ENCODE measurements at regions not wholly inside any gene's neighbourhood (a gene's known extent, or its start where the extent isn't known, plus 50 kb on each side); places are given as distances from the start of the nearest gene placed in this dataset.

- no peaks in the 10 kb centered on the region for H3K36me3 ChIP-seq (ENCODE audit: low read depth)
- no peaks in the 10 kb centered on the region for H3K4me1 ChIP-seq (ENCODE audit: insufficient read depth, poor library complexity, severe bottlenecking)
- peaks cover 13% of the 10 kb centered on the region for H3K27me3 ChIP-seq (ENCODE audit: insufficient read depth, poor library complexity, severe bottlenecking)
- no peak overlapping the region for H3K4me3 ChIP-seq (ENCODE audit: severe bottlenecking)
- no peak for ATAC-seq (ENCODE audit: low read depth)
- H3K9me3 ChIP-seq (ENCODE audit: severe bottlenecking), result no peaks in the 10 kb centered on the region
- no peak for DNase-seq (ENCODE audit: low spot score)
- TF ChIP-seq CTCF (IDR thresholded peaks at IDR 0.05; ENCODE audit: poor library complexity, severe bottlenecking), result no peak
- H3K27ac ChIP-seq (ENCODE audit: poor library complexity, severe bottlenecking), result no peak overlapping the region
These were observed 753.3 kb downstream of the VRK1 start for GRCh38 chr14:97550463-97550862.

GRCh38 chr14:97554597-97554996 is 757.4 kb downstream of the VRK1 start:
- H3K9me3 ChIP-seq (ENCODE audit: severe bottlenecking), result no peaks in the 10 kb centered on the region
- no peak overlapping the region for H3K4me3 ChIP-seq (ENCODE audit: severe bottlenecking)
- DNase-seq (ENCODE audit: low spot score) (no peak), ATAC-seq (ENCODE audit: low read depth) (no peak)
- TF ChIP-seq CTCF (IDR thresholded peaks at IDR 0.05; ENCODE audit: poor library complexity, severe bottlenecking), result no peak
- H3K36me3 ChIP-seq (ENCODE audit: low read depth), result no peaks in the 10 kb centered on the region
- H3K4me1 ChIP-seq (ENCODE audit: insufficient read depth, poor library complexity, severe bottlenecking), result no peaks in the 10 kb centered on the region
- no peak overlapping the region for H3K27ac ChIP-seq (ENCODE audit: poor library complexity, severe bottlenecking)
- H3K27me3 ChIP-seq (ENCODE audit: insufficient read depth, poor library complexity, severe bottlenecking), result peaks cover 23% of the 10 kb centered on the region

- H3K27ac ChIP-seq (ENCODE audit: poor library complexity, severe bottlenecking), result no peak overlapping the region
- TF ChIP-seq CTCF (IDR thresholded peaks at IDR 0.05; ENCODE audit: poor library complexity, severe bottlenecking), result no peak
- H3K9me3 ChIP-seq (ENCODE audit: severe bottlenecking), result no peaks in the 10 kb centered on the region
- no peaks in the 10 kb centered on the region for H3K36me3 ChIP-seq (ENCODE audit: low read depth)
- no peak for ATAC-seq (ENCODE audit: low read depth)
- no peak for DNase-seq (ENCODE audit: low spot score)
- no peaks in the 10 kb centered on the region for H3K4me1 ChIP-seq (ENCODE audit: insufficient read depth, poor library complexity, severe bottlenecking)
- H3K27me3 ChIP-seq (ENCODE audit: insufficient read depth, poor library complexity, severe bottlenecking), result peaks cover 22% of the 10 kb centered on the region
- no peak overlapping the region for H3K4me3 ChIP-seq (ENCODE audit: severe bottlenecking)
These were observed 767.2 kb downstream of the VRK1 start for GRCh38 chr14:97564334-97564733.

GRCh38 chr14:97571201-97571600 is 774.0 kb downstream of the VRK1 start:
- ATAC-seq (ENCODE audit: low read depth) (no peak), DNase-seq (ENCODE audit: low spot score) (no peak)
- no peak for TF ChIP-seq CTCF (IDR thresholded peaks at IDR 0.05; ENCODE audit: poor library complexity, severe bottlenecking)
- no peaks in the 10 kb centered on the region for H3K36me3 ChIP-seq (ENCODE audit: low read depth)
- H3K4me3 ChIP-seq (ENCODE audit: severe bottlenecking), result no peak overlapping the region
- no peak overlapping the region for H3K27ac ChIP-seq (ENCODE audit: poor library complexity, severe bottlenecking)
- H3K27me3 ChIP-seq (ENCODE audit: insufficient read depth, poor library complexity, severe bottlenecking), result peaks cover 10% of the 10 kb centered on the region
- H3K9me3 ChIP-seq (ENCODE audit: severe bottlenecking), result no peaks in the 10 kb centered on the region
- H3K4me1 ChIP-seq (ENCODE audit: insufficient read depth, poor library complexity, severe bottlenecking), result no peaks in the 10 kb centered on the region

- Histone ChIP-seq H3K27me3 (ENCODE audit: insufficient read depth, poor library complexity, severe bottlenecking) (peaks cover 10% of the 10 kb centered on the region), H3K4me1 (ENCODE audit: insufficient read depth, poor library complexity, severe bottlenecking) (no peaks in the 10 kb centered on the region), H3K4me3 (ENCODE audit: severe bottlenecking) (no peak overlapping the region), H3K36me3 (ENCODE audit: low read depth) (no peaks in the 10 kb centered on the region), H3K9me3 (ENCODE audit: severe bottlenecking) (no peaks in the 10 kb centered on the region), H3K27ac (ENCODE audit: poor library complexity, severe bottlenecking) (no peak overlapping the region)
- no peak for TF ChIP-seq CTCF (IDR thresholded peaks at IDR 0.05; ENCODE audit: poor library complexity, severe bottlenecking)
- ATAC-seq (ENCODE audit: low read depth), result no peak
- DNase-seq (ENCODE audit: low spot score), result no peak
These were observed 774.8 kb downstream of the VRK1 start for GRCh38 chr14:97571866-97572555.

Data from RWPE2 (cell line).